Colonic mucosa (tissue), 4 donors: ENCODE measurements at regions not wholly inside any gene's neighbourhood (a gene's known extent, or its start where the extent isn't known, plus 50 kb on each side); places are given as distances from the start of the nearest gene placed in this dataset.

Experiments
- DNase-seq: peaks from one replicate; pipeline ENCODE4 v3.0.0-alpha.2; 2020
- H3K27ac ChIP-seq: fragments of 200-600 bp; one replicate; pipeline ENCODE4 v1.8.0; 2021
- H3K27me3 ChIP-seq: fragments of 200-600 bp; one replicate; pipeline ENCODE4 v1.8.0; 2021
- H3K36me3 ChIP-seq: fragments of 200-600 bp; one replicate; pipeline ENCODE4 v1.8.0; 2021
- H3K4me1 ChIP-seq: fragments of 200-600 bp; one replicate; pipeline ENCODE4 v1.8.0; 2021; ENCODE audit warnings: mild to moderate bottlenecking
- H3K4me3 ChIP-seq: fragments of 200-600 bp; one replicate; pipeline ENCODE4 v1.8.0; 2021
- H3K9ac ChIP-seq, 2 donors: one replicate each; pipeline ENCODE4 v1.7.0; 2013; ENCODE audit warnings: control low read depth in 2 of 2, low read depth in 2 of 2, low read length in 2 of 2
- H3K9me3 ChIP-seq: fragments of 200-600 bp; one replicate; pipeline ENCODE4 v1.8.0; 2021
- CTCF ChIP-seq: fragments of 200-600 bp; IDR thresholded peaks from one replicate; pipeline ENCODE4 v1.8.0; 2022; ENCODE audit warnings: antibody characterized with exemption, mild to moderate bottlenecking
- intact Hi-C: fragments of 100-400 bp; cut with DNase I; formaldehyde crosslinking; loops from one replicate; pipeline ENCODE4 v1.14.1; 2022
- donor health status: healthy.
- donor health status: DM: no; HTN: no; CAD: no.
- donor health status: DM: no; HTN: no; CAD: no.

GRCh38 chr13:90710164-90710759 lies 637.2 kb upstream of the MIR17HG start:
- no peak for TF ChIP-seq CTCF
- Histone ChIP-seq H3K27ac (no peak overlapping the region), H3K9me3 (no peaks in the 10 kb centered on the region), H3K27me3 (no peaks in the 10 kb centered on the region), H3K9ac (no peak overlapping the region), H3K4me3 (no peak overlapping the region), H3K36me3 (no peaks in the 10 kb centered on the region), H3K4me1 (no peaks in the 10 kb centered on the region)
- intact Hi-C loops: no loop called here
- no peak for DNase-seq

GRCh38 chr13:90713441-90714133 lies 633.9 kb upstream of the MIR17HG start:
- no peak for TF ChIP-seq CTCF
- Histone ChIP-seq H3K9ac (no peak overlapping the region), H3K9me3 (no peaks in the 10 kb centered on the region), H3K36me3 (no peaks in the 10 kb centered on the region), H3K4me1 (no peaks in the 10 kb centered on the region), H3K27ac (no peak overlapping the region), H3K4me3 (no peak overlapping the region), H3K27me3 (no peaks in the 10 kb centered on the region)
- DNase-seq: no peak
- intact Hi-C loops: no loop called here

- no peak for TF ChIP-seq CTCF
These were observed 632.0 kb upstream of the MIR17HG start for GRCh38 chr13:90715485-90715884.

GRCh38 chr13:90717451-90717936 lies 630.0 kb upstream of the MIR17HG start:
- intact Hi-C loops: no loop called here
- H3K4me3 ChIP-seq: no peak overlapping the region
- TF ChIP-seq CTCF: no peak
- no peak overlapping the region for H3K9ac ChIP-seq
- H3K27me3 ChIP-seq: no peaks in the 10 kb centered on the region
- DNase-seq: no peak
- no peak overlapping the region for H3K27ac ChIP-seq
- no peaks in the 10 kb centered on the region for H3K4me1 ChIP-seq
- H3K36me3 ChIP-seq: no peaks in the 10 kb centered on the region
- no peaks in the 10 kb centered on the region for H3K9me3 ChIP-seq

More at GRCh38 chr13:90715485-90715884, 632.0 kb upstream of the MIR17HG start:
- H3K4me1 ChIP-seq: no peaks in the 10 kb centered on the region
- intact Hi-C loops: no loop called here
- no peak for DNase-seq
- no peak overlapping the region for H3K9ac ChIP-seq
- H3K4me3 ChIP-seq: no peak overlapping the region
- no peak overlapping the region for H3K27ac ChIP-seq
- no peaks in the 10 kb centered on the region for H3K27me3 ChIP-seq
- H3K9me3 ChIP-seq: no peaks in the 10 kb centered on the region
- no peaks in the 10 kb centered on the region for H3K36me3 ChIP-seq

- intact Hi-C loops: no loop called here
- TF ChIP-seq CTCF: no peak
- H3K27ac ChIP-seq: no peak overlapping the region
- DNase-seq: no peak
- H3K27me3 ChIP-seq: no peaks in the 10 kb centered on the region
- H3K9me3 ChIP-seq: no peaks in the 10 kb centered on the region
- H3K4me3 ChIP-seq: no peak overlapping the region
- H3K36me3 ChIP-seq: no peaks in the 10 kb centered on the region
- no peak overlapping the region for H3K9ac ChIP-seq
- H3K4me1 ChIP-seq: no peaks in the 10 kb centered on the region
These were observed 628.0 kb upstream of the MIR17HG start for GRCh38 chr13:90719461-90719860.
